HL-60 (cell line): ENCODE measurements at regions not wholly inside any gene's neighbourhood (a gene's known extent, or its start where the extent isn't known, plus 50 kb on each side); places are given as distances from the start of the nearest gene placed in this dataset.

ENCODE experiments used
- DNase-seq, 2 experiments: peaks; one replicate each; pipeline ENCODE4 v3.0.0-alpha.2; 2010 to 2020; ENCODE audit warnings: low read depth in 1 of 2, low spot score in 1 of 2
- H3K27ac ChIP-seq: fragments of 250-450 bp; sonication (Bioruptor Pico); replicated peaks from 2 replicates; pipeline ENCODE4 v1.5.1; 2020; ENCODE audit warnings: mild to moderate bottlenecking, moderate library complexity
- H3K27me3 ChIP-seq: fragments of 250-450 bp; sonication (Bioruptor Pico); 2 replicates; pipeline ENCODE4 v1.5.1; 2021; ENCODE audit warnings: mild to moderate bottlenecking, moderate library complexity; ENCODE audit not compliant: insufficient read depth, poor library complexity, severe bottlenecking
- H3K4me3 ChIP-seq: replicated peaks from 2 replicates; pipeline ENCODE4 v1.5.1; 2011; ENCODE audit warnings: mild to moderate bottlenecking, control low read depth, low read length; ENCODE audit not compliant: insufficient read depth
- CTCF ChIP-seq: IDR thresholded peaks from one replicate; pipeline ENCODE4 v1.5.1; 2011; ENCODE audit warnings: low read length, control low read depth, inconsistent platforms; ENCODE audit not compliant: insufficient read depth
- GABPA ChIP-seq: IDR thresholded peaks from 2 replicates; pipeline ENCODE4 v1.6.1; 2012; ENCODE audit warnings: low read depth
- POLR2AphosphoS5 ChIP-seq: IDR thresholded peaks from 2 replicates; pipeline ENCODE4 v1.6.1; 2012; ENCODE audit warnings: low read depth
- REST ChIP-seq: IDR thresholded peaks from 2 replicates; pipeline ENCODE4 v1.6.1; 2012; ENCODE audit warnings: low read depth; ENCODE audit not compliant: insufficient replicate concordance
- SPI1 ChIP-seq: IDR thresholded peaks from 2 replicates; pipeline ENCODE4 v1.6.1; 2012; ENCODE audit warnings: low read depth, mild to moderate bottlenecking, borderline replicate concordance

GRCh38 chr5:142385194-142385593, 60.4 kb upstream of the SPRY4 start:
- no peaks in the 10 kb centered on the region for H3K27me3 ChIP-seq
- TF ChIP-seq POLR2AphosphoS5 (no peak), CTCF (no peak), GABPA (no peak), SPI1 (no peak), REST (no peak)
- DNase-seq: no peak

GRCh38 chr5:142384014-142384413, 59.2 kb upstream of the SPRY4 start:
- H3K4me3 ChIP-seq: no peak overlapping the region
- no peak for DNase-seq
- no peak overlapping the region for H3K27ac ChIP-seq
- no peak for TF ChIP-seq GABPA
- no peaks in the 10 kb centered on the region for H3K27me3 ChIP-seq

More at GRCh38 chr5:142385194-142385593, 60.4 kb upstream of the SPRY4 start:
- no peak overlapping the region for H3K27ac ChIP-seq
- H3K4me3 ChIP-seq: no peak overlapping the region

- no peak for DNase-seq
- TF ChIP-seq REST (no peak), POLR2AphosphoS5 (no peak), SPI1 (no peak), GABPA (no peak), CTCF (no peak)
- Histone ChIP-seq H3K4me3 (no peak overlapping the region), H3K27ac (no peak overlapping the region), H3K27me3 (no peaks in the 10 kb centered on the region)
Observed at GRCh38 chr5:142382186-142382585, 57.4 kb upstream of the SPRY4 start.

- no peaks in the 10 kb centered on the region for H3K27me3 ChIP-seq
- no peak overlapping the region for H3K27ac ChIP-seq
- no peak overlapping the region for H3K4me3 ChIP-seq
- DNase-seq: no peak
- TF ChIP-seq GABPA (no peak), REST (no peak), CTCF (no peak), POLR2AphosphoS5 (no peak), SPI1 (no peak)
Observed at GRCh38 chr5:142378737-142379634, 54.2 kb upstream of the SPRY4 start.
